ENCODE measurements at regions not wholly inside any gene's neighbourhood (a gene's known extent, or its start where the extent isn't known, plus 50 kb on each side); places are given as distances from the start of the nearest gene placed in this dataset.

DNA sequence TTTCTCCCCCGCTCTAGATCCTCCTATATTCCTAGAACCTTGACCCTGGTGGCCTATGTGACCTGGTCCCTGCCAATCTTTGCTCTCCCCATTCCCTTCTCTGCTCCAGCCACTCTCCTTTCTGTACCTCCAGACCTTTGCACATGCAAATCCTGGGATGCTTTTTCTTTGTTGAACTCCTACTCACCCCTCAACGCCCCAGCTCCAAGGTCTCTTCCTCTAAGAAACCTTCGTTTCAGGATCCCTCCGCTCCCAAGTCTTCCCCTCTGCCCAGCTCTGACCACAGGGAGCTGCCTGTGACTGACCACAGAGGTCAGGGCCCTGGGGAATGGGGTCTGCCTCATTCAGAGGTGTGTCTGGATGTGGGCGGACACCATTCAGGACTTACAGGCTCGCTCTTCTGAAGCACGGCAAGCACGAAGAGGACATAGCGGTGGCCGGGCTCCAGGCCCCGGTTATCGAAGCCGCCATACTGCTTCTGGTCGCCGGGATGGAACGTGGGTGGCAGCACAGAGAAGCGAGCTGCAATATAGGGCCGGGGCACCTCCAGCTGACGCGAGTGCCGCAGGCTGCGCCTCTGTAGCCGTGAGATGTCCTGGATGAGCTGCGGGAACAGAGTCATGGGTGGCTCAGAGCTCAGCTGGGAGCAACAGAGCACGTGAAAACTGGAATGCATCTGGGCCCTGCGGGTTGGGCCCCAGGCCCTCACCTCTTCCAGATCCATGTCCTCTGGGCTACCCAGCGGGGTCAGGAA, 120.9 kb downstream of the PTPRS start:
- TF ChIP-seq, protein P1, sequence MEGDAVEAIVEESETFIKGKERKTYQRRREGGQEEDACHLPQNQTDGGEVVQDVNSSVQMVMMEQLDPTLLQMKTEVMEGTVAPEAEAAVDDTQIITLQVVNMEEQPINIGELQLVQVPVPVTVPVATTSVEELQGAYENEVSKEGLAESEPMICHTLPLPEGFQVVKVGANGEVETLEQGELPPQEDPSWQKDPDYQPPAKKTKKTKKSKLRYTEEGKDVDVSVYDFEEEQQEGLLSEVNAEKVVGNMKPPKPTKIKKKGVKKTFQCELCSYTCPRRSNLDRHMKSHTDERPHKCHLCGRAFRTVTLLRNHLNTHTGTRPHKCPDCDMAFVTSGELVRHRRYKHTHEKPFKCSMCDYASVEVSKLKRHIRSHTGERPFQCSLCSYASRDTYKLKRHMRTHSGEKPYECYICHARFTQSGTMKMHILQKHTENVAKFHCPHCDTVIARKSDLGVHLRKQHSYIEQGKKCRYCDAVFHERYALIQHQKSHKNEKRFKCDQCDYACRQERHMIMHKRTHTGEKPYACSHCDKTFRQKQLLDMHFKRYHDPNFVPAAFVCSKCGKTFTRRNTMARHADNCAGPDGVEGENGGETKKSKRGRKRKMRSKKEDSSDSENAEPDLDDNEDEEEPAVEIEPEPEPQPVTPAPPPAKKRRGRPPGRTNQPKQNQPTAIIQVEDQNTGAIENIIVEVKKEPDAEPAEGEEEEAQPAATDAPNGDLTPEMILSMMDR (conservative IDR thresholded peaks at IDR 0.05 in 1 of 2, IDR thresholded peaks at IDR 0.05 in 1 of 2; ENCODE audit: extremely low read depth in 1 of 2, insufficient read depth in 1 of 2, low read depth in 1 of 2, low read length in 2 of 2), result no peak
- TF ChIP-seq EZH2 (IDR thresholded peaks at IDR 0.05; ENCODE audit: borderline replicate concordance, low read length), result no peak

Data from mammary epithelial cell (primary cell).